CD14-positive monocyte (primary cell): ENCODE measurements at regions not wholly inside any gene's neighbourhood (a gene's known extent, or its start where the extent isn't known, plus 50 kb on each side); places are given as distances from the start of the nearest gene placed in this dataset.
A peak's percentile ranks its signal among the peaks of the same experiment; 100 is the strongest.

Source experiments
- DNase-seq, 3 donors: peaks; one replicate each; pipeline ENCODE4 v3.0.0-alpha.2; 2011 to 2022
- H2AFZ ChIP-seq: 2 replicates; pipeline ENCODE4 v1.6.0; 2012; ENCODE audit warnings: mild to moderate bottlenecking, low read depth, low read length, inconsistent platforms; ENCODE audit not compliant: insufficient read depth, poor library complexity, severe bottlenecking
- H3K27ac ChIP-seq, 2 donors: 1 replicate in 1 of 2; 2 replicates in 1 of 2; pipeline ENCODE4 v1.5.1; 2012 to 2013; ENCODE audit warnings: low read length in 2 of 2, control low read depth in 1 of 2, inconsistent platforms in 1 of 2, low read depth in 1 of 2, mild to moderate bottlenecking in 1 of 2
- H3K27me3 ChIP-seq, 2 donors: one replicate each; pipeline versions ENCODE4 v1.6.0 to v1.6.1; 2011 to 2013; ENCODE audit warnings: low read length in 2 of 2; ENCODE audit not compliant: control insufficient read depth in 2 of 2, insufficient read depth in 2 of 2
- H3K36me3 ChIP-seq, 2 donors: replicated peaks in 1 of 2; 1 replicate in 1 of 2; 2 replicates in 1 of 2; pipeline versions ENCODE4 v1.5.1 to v1.6.1; 2012 to 2013; ENCODE audit warnings: low read length in 2 of 2, control low read depth in 1 of 2, inconsistent platforms in 1 of 2, mild to moderate bottlenecking in 1 of 2; ENCODE audit not compliant: insufficient read depth in 2 of 2, control insufficient read depth in 1 of 2
- H3K4me1 ChIP-seq, 2 donors: 1 replicate in 1 of 2; 2 replicates in 1 of 2; pipeline versions ENCODE4 v1.5.1 to v1.6.1; 2012 to 2013; ENCODE audit warnings: low read length in 2 of 2, control low read depth in 1 of 2, inconsistent platforms in 1 of 2, mild to moderate bottlenecking in 1 of 2, moderate library complexity in 1 of 2; ENCODE audit not compliant: insufficient read depth in 2 of 2, control insufficient read depth in 1 of 2
- H3K4me2 ChIP-seq: replicated peaks from 2 replicates; pipeline ENCODE3; 2012; ENCODE audit warnings: low read length, moderate library complexity, mild to moderate bottlenecking; ENCODE audit not compliant: poor library complexity, severe bottlenecking; ENCODE audit errors: extremely low read depth
- H3K4me3 ChIP-seq, 3 experiments: fragments of 200-600 bp in 1 of 3; sonication (generic) in 1 of 3; replicated peaks in 1 of 3; 1 replicate in 2 of 3; 2 replicates in 1 of 3; pipeline ENCODE4 v1.5.1; 2011 to 2013; ENCODE audit warnings: low read length in 3 of 3, mild to moderate bottlenecking in 3 of 3, control low read depth in 2 of 3, low read depth in 2 of 3, inconsistent platforms in 1 of 3, moderate library complexity in 1 of 3
- H3K79me2 ChIP-seq: 2 replicates; pipeline ENCODE4 v1.6.0; 2012; ENCODE audit warnings: mild to moderate bottlenecking, control low read depth, inconsistent platforms, low read length, moderate library complexity; ENCODE audit not compliant: insufficient read depth
- H3K9ac ChIP-seq: 2 replicates; pipeline ENCODE4 v1.6.0; 2017; ENCODE audit warnings: low read length, mild to moderate bottlenecking; ENCODE audit not compliant: insufficient read depth, poor library complexity, severe bottlenecking
- H3K9me3 ChIP-seq, 2 donors: replicated peaks in 1 of 2; 1 replicate in 1 of 2; 2 replicates in 1 of 2; pipeline versions ENCODE4 v1.5.1 to v1.6.1; 2012 to 2013; ENCODE audit warnings: low read length in 2 of 2, control low read depth in 1 of 2; ENCODE audit not compliant: control insufficient read depth in 1 of 2, insufficient read depth in 1 of 2
- H4K20me1 ChIP-seq: 2 replicates; pipeline ENCODE4 v1.6.0; 2012; ENCODE audit warnings: mild to moderate bottlenecking, low read length, control low read depth, moderate library complexity; ENCODE audit not compliant: insufficient read depth
- H3K27ac Mint-ChIP-seq, 7 donors: one replicate each; pipeline ENCODE4 v1.8.0; 2020; ENCODE audit warnings: mild to moderate bottlenecking in 7 of 7, mixed read lengths in 7 of 7, moderate library complexity in 6 of 7, inconsistent platforms in 2 of 7
- H3K27me3 Mint-ChIP-seq, 3 donors: one replicate each; pipeline ENCODE4 v1.8.0; 2021 to 2022; ENCODE audit warnings: low read depth in 3 of 3, mild to moderate bottlenecking in 3 of 3, mixed read lengths in 3 of 3, moderate library complexity in 3 of 3, inconsistent platforms in 1 of 3
- H3K36me3 Mint-ChIP-seq, 2 donors: one replicate each; pipeline ENCODE4 v1.8.0; 2020; ENCODE audit warnings: mixed read lengths in 2 of 2, inconsistent platforms in 1 of 2, mild to moderate bottlenecking in 1 of 2
- H3K4me1 Mint-ChIP-seq: one replicate; pipeline ENCODE4 v1.8.0; 2020; ENCODE audit warnings: mild to moderate bottlenecking, mixed read lengths
- H3K4me3 Mint-ChIP-seq, 2 donors: one replicate each; pipeline ENCODE4 v1.8.0; 2020; ENCODE audit warnings: mild to moderate bottlenecking in 2 of 2, mixed read lengths in 2 of 2, moderate library complexity in 1 of 2
- H3K9me3 Mint-ChIP-seq, 7 donors: one replicate each; pipeline ENCODE4 v1.8.0; 2020 to 2022; ENCODE audit warnings: mixed read lengths in 7 of 7, mild to moderate bottlenecking in 6 of 7, moderate library complexity in 6 of 7, inconsistent platforms in 2 of 7
- CTCF ChIP-seq: fragments of 200-600 bp; IDR thresholded peaks from one replicate; pipeline ENCODE4 v1.8.0; 2022; ENCODE audit warnings: antibody characterized with exemption, mild to moderate bottlenecking
- WGBS: methylation state at CpG from one replicate; pipeline ENCODE4 v1.1.5; 2013; ENCODE audit warnings: missing lambda C conversion rate; ENCODE audit not compliant: insufficient coverage; 5-methylcytosine and 5-hydroxymethylcytosine counted together
- intact Hi-C, 2 donors: fragments of 100-400 bp; cut with micrococcal nuclease; formaldehyde crosslinking; loops; one replicate each; pipeline versions ENCODE4 v1.15.0 to v1.15.1; 2023

DNA sequence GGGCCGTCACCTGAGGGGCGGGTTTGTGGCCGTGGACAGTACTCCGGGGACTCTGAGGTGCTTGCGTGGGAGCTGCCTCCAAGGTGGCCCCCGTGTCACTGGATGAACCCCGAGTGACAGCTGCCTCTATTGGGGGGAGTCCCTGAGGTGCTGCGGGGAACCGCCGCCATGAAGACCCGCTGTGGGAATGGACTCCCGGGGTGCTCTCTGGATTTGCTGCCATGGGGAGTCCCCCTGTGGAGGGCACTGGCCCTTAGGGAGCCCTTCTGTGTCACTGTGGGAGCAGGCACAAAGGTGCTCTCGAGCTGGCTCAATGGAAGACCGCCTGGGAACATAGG, 100.2 kb upstream of the CCL21 start:
- H3K9me3 ChIP-seq: peaks cover 0 to 4% of the 10 kb centered on the region in 2 donors
- no peaks in the 10 kb centered on the region for H4K20me1 ChIP-seq
- no peak overlapping the region for H3K4me3 ChIP-seq
- Mint-ChIP-seq H3K4me1 (peaks cover 3% of the 10 kb centered on the region), H3K36me3 (no peaks in the 10 kb centered on the region), H3K27me3 (peaks cover 30 to 51% (median 40%) of the 10 kb centered on the region in 3 donors), H3K9me3 (peaks cover 0 to 19% (median 9%) of the 10 kb centered on the region in 7 donors), H3K4me3 (peak overlapping the region in 1 of 2 donors; percentile 13), H3K27ac (no peak overlapping the region)
- no peak overlapping the region for H3K4me2 ChIP-seq
- WGBS: 64% methylated on average over 12 of the region's 14 CpGs
- no peaks in the 10 kb centered on the region for H3K4me1 ChIP-seq
- H3K9ac ChIP-seq: no peak overlapping the region
- no peak for DNase-seq
- no peaks in the 10 kb centered on the region for H3K36me3 ChIP-seq
- no peak for TF ChIP-seq CTCF
- peaks cover 43 to 53% of the 10 kb centered on the region in 2 donors for H3K27me3 ChIP-seq
- intact Hi-C loops: no loop called here
- no peak overlapping the region for H3K27ac ChIP-seq
- no peak overlapping the region for H2AFZ ChIP-seq
- no peaks in the 10 kb centered on the region for H3K79me2 ChIP-seq

DNA sequence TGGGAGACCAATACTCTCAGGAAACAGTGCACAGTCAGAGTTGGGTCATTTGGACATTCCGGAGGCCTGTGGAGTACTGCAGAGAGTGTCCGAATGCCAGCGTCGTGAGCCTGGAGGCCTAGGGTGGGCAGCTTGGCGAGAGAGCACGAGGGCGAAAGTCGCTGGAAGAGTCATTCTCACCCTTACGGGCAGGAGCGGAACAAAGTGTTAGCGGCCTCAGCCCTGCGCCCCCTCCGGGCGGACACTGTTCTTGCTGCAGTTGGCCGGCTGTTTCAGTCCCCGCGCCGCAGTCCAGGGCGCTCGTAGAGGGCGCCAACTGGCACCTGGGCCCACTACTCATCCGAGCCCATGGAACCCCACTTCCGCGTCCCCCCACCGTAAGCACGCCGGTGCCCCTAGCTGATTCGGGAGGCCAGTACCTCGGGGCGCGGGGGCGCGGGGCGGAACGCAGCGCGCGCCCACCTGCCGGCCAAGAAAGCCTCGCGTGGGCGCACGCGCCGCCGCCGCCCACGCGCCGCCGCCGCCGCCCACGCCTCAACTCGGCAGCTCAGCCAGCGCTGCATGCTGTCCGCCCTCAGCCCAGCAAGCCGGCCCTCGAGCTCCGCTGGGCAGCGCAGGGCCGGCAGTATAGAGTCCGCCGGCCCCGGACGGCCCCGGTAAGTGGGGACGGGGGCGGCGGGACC, 99.7 kb upstream of the CCL21 start:
- Histone ChIP-seq H3K79me2 (no peaks in the 10 kb centered on the region), H3K27ac (no peak overlapping the region), H3K9ac (no peak overlapping the region), H3K4me1 (no peaks in the 10 kb centered on the region), H4K20me1 (no peaks in the 10 kb centered on the region), H3K36me3 (no peaks in the 10 kb centered on the region), H2AFZ (no peak overlapping the region), H3K9me3 (peaks cover 0 to 4% of the 10 kb centered on the region in 2 donors), H3K4me2 (peak overlapping the region; percentile 13), H3K4me3 (no peak overlapping the region), H3K27me3 (peaks cover 43 to 50% of the 10 kb centered on the region in 2 donors)
- WGBS: 14% methylated on average over 70 of the region's 70 CpGs
- Mint-ChIP-seq H3K36me3 (no peaks in the 10 kb centered on the region), H3K4me1 (peaks cover 3% of the 10 kb centered on the region), H3K27me3 (peaks cover 27 to 51% (median 38%) of the 10 kb centered on the region in 3 donors), H3K9me3 (peaks cover 0 to 21% (median 9%) of the 10 kb centered on the region in 7 donors), H3K4me3 (peak overlapping the region in 1 of 2 donors; percentile 74), H3K27ac (peak overlapping the region in 1 of 7 donors; percentile 15)
- intact Hi-C loops: no loop called here
- DNase-seq: no peak
- TF ChIP-seq CTCF: no peak
